ENCODE measurements at regions not wholly inside any gene's neighbourhood (a gene's known extent, or its start where the extent isn't known, plus 50 kb on each side); places are given as distances from the start of the nearest gene placed in this dataset.

DNA sequence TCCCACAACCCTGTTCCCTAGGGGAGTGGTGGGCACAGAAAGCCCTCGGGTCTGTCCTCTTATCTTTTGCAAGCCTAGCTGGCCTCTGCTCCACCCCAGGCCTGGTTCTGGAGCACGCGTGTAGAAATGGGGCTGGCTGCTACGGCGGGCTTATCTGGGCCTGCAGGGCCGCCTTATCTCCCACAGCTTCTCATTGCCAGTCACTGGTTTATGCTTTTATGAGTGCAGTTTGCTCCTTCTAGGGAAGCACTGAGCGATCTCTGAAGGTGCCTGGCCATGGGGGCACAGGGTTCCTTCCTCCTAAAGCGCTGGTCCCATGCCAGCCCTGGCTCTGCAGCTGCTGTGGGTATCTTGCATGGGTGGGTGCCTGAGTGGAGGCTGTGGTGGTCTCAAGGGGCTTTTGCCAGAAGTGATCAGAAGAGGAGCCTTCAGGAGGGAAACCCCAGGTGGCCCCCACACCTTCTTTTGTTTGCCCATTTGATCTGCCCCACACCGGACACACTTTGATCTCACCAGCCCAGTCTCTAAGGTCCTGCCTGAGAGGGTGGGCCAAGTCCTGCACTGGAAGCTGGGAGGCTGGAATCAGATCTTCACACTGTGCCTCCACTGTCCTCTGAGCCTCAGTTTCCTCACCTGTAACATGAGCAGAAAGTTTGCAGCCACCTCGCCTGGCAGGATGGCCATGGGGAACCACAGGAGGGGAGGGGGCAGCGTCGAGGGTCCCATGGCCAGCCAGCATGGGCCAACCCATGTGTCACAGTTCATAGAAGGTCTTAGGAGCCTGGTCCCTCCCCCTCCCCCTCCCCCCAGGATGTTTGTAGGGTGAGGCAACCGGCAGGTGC lies 86.6 kb upstream of the FGF3 start:
- no peak for FAIRE-seq
- TF ChIP-seq POLR2A (IDR thresholded peaks at IDR 0.05; ENCODE audit: low read depth, low read length): no peak
- no peak for DNase-seq (ENCODE audit: insufficient read length, low spot score)

GRCh38 chr11:69906453-69906907 lies 87.3 kb upstream of the FGF3 start:
- DNase-seq (ENCODE audit: insufficient read length, low spot score) (no peak), FAIRE-seq (no peak)
- TF ChIP-seq POLR2A (IDR thresholded peaks at IDR 0.05; ENCODE audit: low read depth, low read length): no peak

DNA sequence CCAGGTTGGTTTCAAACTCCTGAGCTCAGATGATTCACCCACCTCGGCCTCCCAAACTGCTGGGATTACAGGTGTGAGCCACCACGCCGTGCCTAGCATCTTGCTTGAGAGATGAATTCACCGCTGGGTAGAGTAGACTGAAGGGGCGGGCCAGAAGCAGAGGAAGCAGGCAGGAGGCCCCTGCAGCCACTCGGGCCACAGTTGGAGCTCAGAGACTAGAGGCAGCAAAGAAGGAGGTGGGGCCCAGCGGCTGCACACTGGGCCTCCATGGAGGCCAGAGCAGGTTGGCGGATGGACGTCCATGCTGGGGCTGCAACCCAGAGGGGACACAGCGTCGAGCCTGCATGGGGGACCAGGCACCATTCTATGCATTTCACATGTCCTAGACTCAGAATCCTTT lies 88.4 kb upstream of the FGF3 start:
- no peak for FAIRE-seq

GRCh38 chr11:69908511-69909220 lies 89.5 kb upstream of the FGF3 start:
- DNase-seq (ENCODE audit: insufficient read length, low spot score) (no peak), FAIRE-seq (no peak)
- TF ChIP-seq POLR2A (IDR thresholded peaks at IDR 0.05; ENCODE audit: low read depth, low read length): no peak

More for the DNA sequence above, 88.4 kb upstream of the FGF3 start:
- no peak for TF ChIP-seq POLR2A (IDR thresholded peaks at IDR 0.05; ENCODE audit: low read depth, low read length)
- DNase-seq (ENCODE audit: insufficient read length, low spot score): no peak

- DNase-seq (ENCODE audit: insufficient read length, low spot score): no peak
- FAIRE-seq: no peak
- no peak for TF ChIP-seq POLR2A (IDR thresholded peaks at IDR 0.05; ENCODE audit: low read depth, low read length)
Observed at GRCh38 chr11:69909561-69910518, 90.6 kb upstream of the FGF3 start.

DNA sequence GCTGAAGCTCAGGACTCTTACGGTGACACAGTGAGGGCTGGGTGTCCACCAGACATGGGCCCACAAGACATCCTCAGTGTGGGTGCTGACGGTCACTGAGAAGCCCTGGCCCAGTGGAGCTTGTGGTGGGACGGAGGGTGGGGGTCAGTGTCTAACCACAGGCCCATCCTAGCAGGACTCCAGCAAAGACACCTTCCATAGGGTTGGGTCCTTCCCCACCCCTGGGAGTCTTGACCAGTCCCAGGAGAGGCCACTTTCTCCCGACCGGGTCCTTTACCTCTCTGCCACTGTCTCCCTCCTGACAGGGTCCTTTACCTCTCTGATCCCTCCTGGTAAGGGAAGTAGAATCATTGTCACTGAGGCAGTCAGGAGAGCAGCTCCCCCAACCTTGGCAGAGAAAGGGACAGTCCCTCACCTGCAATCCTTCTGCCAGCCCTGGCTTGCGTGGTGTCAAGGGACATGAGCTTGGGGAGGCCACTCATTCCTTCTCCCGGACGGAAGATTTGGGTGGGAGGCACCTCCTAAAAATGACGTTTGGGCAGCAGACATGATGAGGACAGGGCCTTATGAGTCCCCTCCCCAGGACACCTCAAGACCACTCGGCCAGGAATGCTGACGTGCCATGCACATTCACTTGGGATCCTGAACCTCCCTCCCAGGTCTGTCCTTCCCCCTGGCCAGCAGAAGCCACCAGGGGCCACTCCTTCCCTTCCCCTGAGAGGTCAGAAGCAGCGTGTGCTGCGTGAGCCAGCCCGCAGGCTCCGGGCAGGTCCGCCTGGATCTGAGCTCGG lies 91.5 kb upstream of the FGF3 start:
- no peak for TF ChIP-seq POLR2A (IDR thresholded peaks at IDR 0.05; ENCODE audit: low read depth, low read length)
- FAIRE-seq: no peak
- DNase-seq (ENCODE audit: insufficient read length, low spot score): no peak

DNA sequence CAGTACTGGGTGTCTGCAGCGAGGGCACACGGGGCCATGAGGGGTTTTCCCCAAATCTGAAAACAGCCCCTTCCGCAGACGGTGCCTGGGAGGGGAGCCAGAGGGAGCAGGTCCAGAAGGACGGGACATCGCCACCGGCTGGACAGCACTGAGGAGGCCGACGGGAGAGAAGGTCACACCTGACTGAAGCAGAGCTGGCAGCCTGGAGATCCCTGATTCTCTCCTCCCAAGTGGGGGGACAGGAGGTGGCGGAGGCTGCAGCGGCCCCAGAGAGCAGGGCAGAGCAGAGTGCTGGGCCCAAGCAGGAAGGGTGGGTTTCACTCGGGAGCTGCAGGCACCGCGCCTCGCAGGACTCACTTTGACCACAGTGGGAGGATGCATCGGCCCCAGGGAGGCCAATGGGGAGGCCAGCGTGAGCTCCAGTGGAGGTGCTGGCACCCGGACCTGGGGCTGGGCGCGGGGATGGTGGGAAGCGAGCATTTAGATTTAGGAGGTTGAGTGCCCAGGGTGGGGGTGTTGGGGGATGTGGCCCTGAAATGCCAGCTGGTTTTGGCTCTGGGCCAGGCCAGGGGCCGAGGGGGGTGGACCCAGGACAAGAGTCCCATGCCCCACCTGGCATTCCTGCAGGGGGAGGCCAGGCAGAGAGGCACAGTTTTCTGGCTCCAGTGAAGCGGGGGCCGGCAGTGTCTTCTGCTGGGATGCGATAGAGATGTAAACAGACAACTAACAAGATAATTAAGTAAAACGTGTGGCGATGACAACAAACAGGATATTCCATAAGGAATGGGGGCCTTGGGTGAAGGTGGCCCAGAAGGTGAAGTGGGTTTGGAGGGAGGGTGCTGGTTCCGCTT lies 92.3 kb upstream of the FGF3 start:
- DNase-seq (ENCODE audit: insufficient read length, low spot score) (no peak), FAIRE-seq (no peak)
- TF ChIP-seq POLR2A (IDR thresholded peaks at IDR 0.05; ENCODE audit: low read depth, low read length): no peak

GRCh38 chr11:69912161-69912910 lies 93.1 kb upstream of the FGF3 start:
- FAIRE-seq: no peak
- DNase-seq (ENCODE audit: insufficient read length, low spot score): no peak
- TF ChIP-seq POLR2A (IDR thresholded peaks at IDR 0.05; ENCODE audit: low read depth, low read length): no peak

GRCh38 chr11:69912911-69913451 lies 93.8 kb upstream of the FGF3 start:
- no peak for TF ChIP-seq POLR2A (IDR thresholded peaks at IDR 0.05; ENCODE audit: low read depth, low read length)
- FAIRE-seq: no peak
- peak; percentile 42 for DNase-seq (ENCODE audit: insufficient read length, low spot score)

- FAIRE-seq (no peak), DNase-seq (ENCODE audit: insufficient read length, low spot score) (no peak)
- TF ChIP-seq POLR2A (IDR thresholded peaks at IDR 0.05; ENCODE audit: low read depth, low read length): no peak
Observed at GRCh38 chr11:69913591-69914285, 94.5 kb upstream of the FGF3 start.
